ENCODE measurements at regions not wholly inside any gene's neighbourhood (a gene's known extent, or its start where the extent isn't known, plus 50 kb on each side); places are given as distances from the start of the nearest gene placed in this dataset.

DNA sequence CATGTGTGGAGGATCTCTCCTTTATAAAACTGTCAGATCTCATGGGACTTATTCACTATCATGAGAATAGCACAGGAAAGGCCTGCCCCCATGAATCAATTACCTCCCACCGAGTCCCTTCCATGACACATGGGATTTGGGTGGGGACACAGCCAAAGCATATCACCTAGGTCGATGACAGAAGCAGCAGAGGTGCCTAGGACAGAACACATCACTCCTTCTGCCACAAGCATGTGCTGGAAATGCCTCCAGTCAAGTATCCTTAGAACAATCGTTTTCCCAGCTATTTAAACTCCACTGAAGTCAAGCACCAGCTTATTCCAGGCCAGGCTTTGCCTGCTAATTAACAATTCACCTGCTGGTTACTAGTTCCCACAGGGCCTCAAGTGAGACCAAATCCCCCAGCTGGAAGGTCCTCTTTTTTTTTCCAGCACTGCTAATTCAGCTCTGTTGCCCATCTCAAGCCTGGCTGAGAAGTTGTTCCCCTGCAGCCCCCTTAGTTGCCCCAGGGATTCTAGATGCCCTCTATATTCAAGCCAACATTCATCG is 212.3 kb upstream of the NUDT4 start:
- ATAC-seq (peak; percentile 30), DNase-seq (no peak)
- Histone ChIP-seq H3K27ac (no peak overlapping the region), H3K4me3 (no peak overlapping the region), H3K36me3 (no peaks in the 10 kb centered on the region), H3K9me3 (no peaks in the 10 kb centered on the region), H3K27me3 (no peaks in the 10 kb centered on the region), H3K4me1 (peaks cover 4% of the 10 kb centered on the region in 2 donors)
- TF ChIP-seq, protein P1, sequence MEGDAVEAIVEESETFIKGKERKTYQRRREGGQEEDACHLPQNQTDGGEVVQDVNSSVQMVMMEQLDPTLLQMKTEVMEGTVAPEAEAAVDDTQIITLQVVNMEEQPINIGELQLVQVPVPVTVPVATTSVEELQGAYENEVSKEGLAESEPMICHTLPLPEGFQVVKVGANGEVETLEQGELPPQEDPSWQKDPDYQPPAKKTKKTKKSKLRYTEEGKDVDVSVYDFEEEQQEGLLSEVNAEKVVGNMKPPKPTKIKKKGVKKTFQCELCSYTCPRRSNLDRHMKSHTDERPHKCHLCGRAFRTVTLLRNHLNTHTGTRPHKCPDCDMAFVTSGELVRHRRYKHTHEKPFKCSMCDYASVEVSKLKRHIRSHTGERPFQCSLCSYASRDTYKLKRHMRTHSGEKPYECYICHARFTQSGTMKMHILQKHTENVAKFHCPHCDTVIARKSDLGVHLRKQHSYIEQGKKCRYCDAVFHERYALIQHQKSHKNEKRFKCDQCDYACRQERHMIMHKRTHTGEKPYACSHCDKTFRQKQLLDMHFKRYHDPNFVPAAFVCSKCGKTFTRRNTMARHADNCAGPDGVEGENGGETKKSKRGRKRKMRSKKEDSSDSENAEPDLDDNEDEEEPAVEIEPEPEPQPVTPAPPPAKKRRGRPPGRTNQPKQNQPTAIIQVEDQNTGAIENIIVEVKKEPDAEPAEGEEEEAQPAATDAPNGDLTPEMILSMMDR (IDR thresholded peaks at IDR 0.05) = no peak
- intact Hi-C loops (cut with DNase I) = no loop called here

DNA sequence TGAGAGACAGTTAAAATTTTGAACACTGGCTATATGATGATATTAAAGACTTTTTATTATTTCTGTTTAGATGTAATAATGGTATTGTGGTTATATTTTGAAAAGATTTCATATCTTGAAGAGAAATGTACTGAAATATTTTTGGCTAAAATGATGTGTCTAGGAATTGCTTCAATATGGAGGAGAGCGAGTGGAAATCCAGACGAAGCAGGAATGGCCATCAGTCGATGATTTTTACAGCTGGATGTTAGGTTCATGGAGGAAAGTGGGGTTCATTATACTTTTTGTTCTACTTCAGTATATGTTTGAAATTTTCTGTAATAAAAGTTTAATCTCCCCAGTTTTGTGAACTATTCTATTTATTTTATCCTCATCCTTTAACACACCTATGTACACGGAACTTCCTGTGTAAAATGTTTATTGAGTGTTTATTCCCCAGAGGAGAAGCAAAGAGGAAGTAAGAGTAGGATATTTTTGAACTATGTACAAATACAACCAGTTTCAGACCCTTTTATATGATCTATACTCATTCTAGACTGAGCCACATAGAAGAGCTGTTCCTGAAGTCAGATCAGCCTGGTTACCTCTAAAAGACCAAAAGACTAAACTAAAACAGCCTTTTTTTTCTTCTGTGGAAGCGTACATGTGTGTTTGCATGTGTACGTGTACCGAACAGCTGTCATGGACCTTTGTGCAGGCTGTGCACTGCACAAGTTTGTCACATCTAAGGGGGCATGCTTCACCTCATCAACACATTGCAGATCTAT is 211.0 kb upstream of the NUDT4 start:
- ATAC-seq (no peak), DNase-seq (no peak)
- H3K27ac ChIP-seq = no peak overlapping the region
- TF ChIP-seq, protein P1 (IDR thresholded peaks at IDR 0.05) = no peak
- intact Hi-C loops (cut with DNase I) = no loop called here
- H3K9me3 ChIP-seq = no peaks in the 10 kb centered on the region
- H3K4me3 ChIP-seq = no peak overlapping the region
- H3K27me3 ChIP-seq = no peaks in the 10 kb centered on the region
- H3K4me1 ChIP-seq = peaks cover 4% of the 10 kb centered on the region in 2 donors
- H3K36me3 ChIP-seq = no peaks in the 10 kb centered on the region

DNA sequence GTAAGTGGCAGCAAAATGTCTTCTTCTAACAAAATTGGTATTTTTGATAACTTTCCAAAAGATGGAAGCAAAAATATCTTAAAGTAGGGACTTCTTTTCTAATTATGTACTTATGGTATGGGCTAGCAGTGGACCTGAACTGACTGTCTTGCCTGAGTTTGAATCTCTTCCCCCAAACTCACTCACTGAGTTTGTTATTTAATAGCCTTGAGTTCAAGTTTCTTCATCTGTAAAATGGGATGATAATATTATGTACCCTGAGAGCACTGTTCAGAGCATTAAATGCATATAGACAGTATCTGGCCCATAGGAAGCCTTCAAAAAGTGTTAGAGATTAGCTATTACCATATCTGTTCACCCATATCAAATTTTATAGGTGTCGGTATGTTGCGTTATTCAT is 210.4 kb upstream of the NUDT4 start:
- peaks cover 4% of the 10 kb centered on the region in 2 donors for H3K4me1 ChIP-seq
- intact Hi-C loops (cut with DNase I) = no loop called here
- DNase-seq (no peak), ATAC-seq (no peak)
- H3K4me3 ChIP-seq = no peak overlapping the region
- no peak overlapping the region for H3K27ac ChIP-seq
- H3K36me3 ChIP-seq = no peaks in the 10 kb centered on the region
- TF ChIP-seq, protein P1 (IDR thresholded peaks at IDR 0.05) = no peak
- H3K9me3 ChIP-seq = no peaks in the 10 kb centered on the region
- H3K27me3 ChIP-seq = no peaks in the 10 kb centered on the region

DNA sequence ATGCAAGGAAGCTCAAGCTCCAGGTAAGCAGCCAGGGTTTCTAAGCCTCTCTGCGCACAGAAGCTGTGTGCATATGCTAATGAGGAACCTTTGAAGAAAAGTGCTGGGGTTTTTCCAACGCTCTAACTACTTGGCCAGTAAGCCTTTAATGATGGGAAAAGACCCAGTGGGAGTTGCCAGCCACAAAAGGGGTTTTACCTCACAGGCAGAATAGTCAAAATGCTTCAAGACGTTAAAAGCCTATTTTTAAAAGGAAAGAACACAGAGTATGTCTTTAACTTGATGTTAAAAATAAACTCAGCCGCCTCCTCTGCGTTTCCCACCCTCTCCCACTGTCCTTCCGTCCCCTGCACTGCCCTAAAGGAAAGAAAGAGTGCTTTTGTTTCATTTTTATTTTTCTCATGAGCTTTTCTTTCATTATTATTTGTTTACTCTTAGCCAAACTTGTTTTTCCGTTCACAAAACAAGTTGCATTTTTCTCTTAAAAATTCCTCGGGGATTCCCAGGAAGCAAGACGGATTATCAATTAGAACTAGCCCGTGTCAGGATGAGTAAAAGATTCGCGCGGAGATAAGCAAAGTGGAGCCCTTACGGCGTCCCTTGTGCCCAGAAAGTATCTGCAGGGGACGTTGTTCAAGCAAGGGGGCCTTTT is 209.8 kb upstream of the NUDT4 start:
- ATAC-seq = peak; percentile 84
- DNase-seq = no peak

DNA sequence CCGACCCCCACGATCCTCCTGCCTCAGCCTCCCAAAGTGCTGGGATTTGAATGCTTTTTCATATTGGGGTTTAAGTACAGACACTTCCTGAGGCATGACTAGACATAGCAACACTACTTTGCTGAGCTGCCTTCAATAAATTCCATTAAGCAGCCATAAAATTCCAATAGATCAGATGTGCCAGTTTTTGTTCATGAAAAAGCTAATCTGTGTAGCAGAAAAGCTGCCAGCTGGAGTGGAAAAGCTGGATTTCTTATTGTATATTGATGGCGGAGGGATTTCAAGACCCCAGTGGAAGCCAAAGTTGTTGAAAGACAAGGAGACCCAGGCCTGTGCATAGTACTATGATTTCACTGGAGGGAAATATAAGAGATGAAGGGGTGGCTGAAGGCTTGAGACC is 209.0 kb upstream of the NUDT4 start:
- intact Hi-C loops (cut with DNase I) = no loop called here
- DNase-seq = no peak
- Histone ChIP-seq H3K27me3 (no peaks in the 10 kb centered on the region), H3K9me3 (no peaks in the 10 kb centered on the region), H3K36me3 (no peaks in the 10 kb centered on the region), H3K4me3 (peak overlapping the region in 1 of 2 donors; percentile 25), H3K4me1 (peaks cover 4% of the 10 kb centered on the region in 2 donors), H3K27ac (no peak overlapping the region)
- TF ChIP-seq, protein P1 (IDR thresholded peaks at IDR 0.05) = no peak
- ATAC-seq = no peak

More for the DNA sequence above, 209.8 kb upstream of the NUDT4 start:
- Histone ChIP-seq H3K4me3 (peak overlapping the region; percentile 25 to 34), H3K4me1 (peaks cover 4% of the 10 kb centered on the region in 2 donors), H3K9me3 (no peaks in the 10 kb centered on the region), H3K27me3 (no peaks in the 10 kb centered on the region), H3K36me3 (no peaks in the 10 kb centered on the region), H3K27ac (no peak overlapping the region)
- TF ChIP-seq, protein P1 (IDR thresholded peaks at IDR 0.05) = no peak
- intact Hi-C loops (cut with DNase I) = no loop called here

Measured in left lung (tissue), 4 donors.